ENCODE measurements at regions not wholly inside any gene's neighbourhood (a gene's known extent, or its start where the extent isn't known, plus 50 kb on each side); places are given as distances from the start of the nearest gene placed in this dataset.

DNA sequence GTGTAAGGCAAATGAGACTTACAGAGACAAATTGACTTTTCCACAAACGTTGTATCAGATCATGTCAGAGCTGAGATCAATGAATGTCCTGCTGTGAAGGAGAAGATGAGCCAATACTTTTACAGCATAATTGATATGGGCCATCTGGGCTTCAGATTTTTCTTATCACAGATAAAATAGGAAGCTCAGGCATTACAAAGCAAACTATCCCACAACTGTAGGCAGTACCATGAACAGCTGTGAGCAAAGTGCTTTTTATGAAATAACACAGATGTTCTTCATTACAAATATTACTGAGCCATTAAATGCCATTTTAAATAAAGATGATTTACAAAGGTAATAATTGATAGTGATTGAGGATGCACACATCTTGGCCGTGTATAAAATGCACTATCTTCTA, 852.3 kb downstream of the OTOL1 start:
- TF ChIP-seq, protein P1, sequence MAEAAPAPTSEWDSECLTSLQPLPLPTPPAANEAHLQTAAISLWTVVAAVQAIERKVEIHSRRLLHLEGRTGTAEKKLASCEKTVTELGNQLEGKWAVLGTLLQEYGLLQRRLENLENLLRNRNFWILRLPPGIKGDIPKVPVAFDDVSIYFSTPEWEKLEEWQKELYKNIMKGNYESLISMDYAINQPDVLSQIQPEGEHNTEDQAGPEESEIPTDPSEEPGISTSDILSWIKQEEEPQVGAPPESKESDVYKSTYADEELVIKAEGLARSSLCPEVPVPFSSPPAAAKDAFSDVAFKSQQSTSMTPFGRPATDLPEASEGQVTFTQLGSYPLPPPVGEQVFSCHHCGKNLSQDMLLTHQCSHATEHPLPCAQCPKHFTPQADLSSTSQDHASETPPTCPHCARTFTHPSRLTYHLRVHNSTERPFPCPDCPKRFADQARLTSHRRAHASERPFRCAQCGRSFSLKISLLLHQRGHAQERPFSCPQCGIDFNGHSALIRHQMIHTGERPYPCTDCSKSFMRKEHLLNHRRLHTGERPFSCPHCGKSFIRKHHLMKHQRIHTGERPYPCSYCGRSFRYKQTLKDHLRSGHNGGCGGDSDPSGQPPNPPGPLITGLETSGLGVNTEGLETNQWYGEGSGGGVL (CRISPR knock-in tag; IDR thresholded peaks at IDR 0.05): no peak
- TF ChIP-seq PURB (CRISPR knock-in tag; IDR thresholded peaks at IDR 0.05; ENCODE audit: low read depth): no peak
